GM19239 (cell line): ENCODE measurements at regions not wholly inside any gene's neighbourhood (a gene's known extent, or its start where the extent isn't known, plus 50 kb on each side); places are given as distances from the start of the nearest gene placed in this dataset.
"Not testable (repeated sequence)": the region's sequence is repeated elsewhere in the genome, so short reads cannot be mapped to it uniquely, and the experiment has no call there.

Experiments
- DNase-seq: peaks from one replicate; pipeline ENCODE4 v3.0.0; 2011; ENCODE audit warnings: low spot score; ENCODE audit not compliant: insufficient read length
- FAIRE-seq: peaks from 2 replicates; lab custom pipeline; 2011; peaks lifted over from hg19 to GRCh38; lab: Jason Lieb, UNC

DNA sequence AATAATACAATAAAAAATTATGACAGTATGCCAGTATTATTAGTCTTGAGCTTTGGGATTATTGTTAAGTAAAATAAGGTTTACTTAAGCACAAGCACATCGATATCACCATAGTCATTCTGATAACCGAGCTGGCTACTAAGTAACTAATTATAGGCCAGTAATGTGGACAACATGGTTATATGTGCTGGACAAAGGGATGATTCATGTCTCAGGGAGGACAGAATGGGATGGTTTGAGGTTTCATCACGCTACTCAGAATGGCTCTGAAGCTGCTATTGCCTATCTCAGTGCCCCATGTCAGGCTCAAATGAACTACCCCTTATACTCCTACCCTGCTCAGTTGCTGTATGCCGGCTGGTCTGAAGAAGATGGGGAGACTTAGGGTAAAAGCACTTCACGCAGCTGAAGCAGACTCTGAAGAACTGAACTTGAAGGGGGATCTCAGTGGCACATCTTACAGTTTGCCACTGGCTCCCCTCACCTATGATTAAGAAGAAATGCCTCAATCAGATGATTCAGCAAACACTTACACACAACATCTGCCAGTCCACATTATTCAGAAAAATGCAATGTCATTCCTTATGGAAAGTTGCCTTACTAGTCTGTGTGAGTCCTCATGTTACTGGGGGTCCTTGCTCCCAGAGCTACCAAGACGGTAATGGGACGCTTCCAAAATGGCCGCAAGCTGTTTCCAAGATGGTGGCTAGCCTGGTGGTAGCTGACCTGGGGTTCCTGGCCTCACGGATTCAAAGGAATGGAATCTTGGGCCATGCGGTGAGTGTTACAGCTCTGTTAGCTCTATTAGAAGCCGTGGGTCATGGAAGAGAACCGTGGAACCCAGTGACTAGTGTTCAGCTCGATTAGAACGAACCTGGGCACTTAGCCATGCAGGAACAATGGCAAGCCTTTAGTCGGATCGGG, 1098.6 kb downstream of the TAF11L14 start:
- DNase-seq (no peak), FAIRE-seq (no peak)

DNA sequence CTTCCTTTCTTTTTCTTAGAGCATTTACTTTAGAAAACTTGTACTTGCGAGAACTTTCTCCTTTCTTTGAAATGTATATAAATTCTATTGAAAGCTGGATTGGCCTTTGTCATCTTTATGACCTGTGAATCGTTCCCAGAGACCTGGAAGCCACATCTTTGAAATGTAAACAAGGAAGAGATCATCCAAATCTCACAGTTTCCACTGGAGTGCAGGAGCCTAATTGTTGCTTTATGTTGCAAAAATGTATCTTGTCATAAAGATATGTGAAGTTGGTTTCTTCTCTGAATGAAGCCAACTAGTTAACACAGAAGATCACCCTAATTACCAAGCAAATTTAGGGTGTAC, 1101.8 kb downstream of the TAF11L14 start:
- FAIRE-seq: no peak
- no peak for DNase-seq

DNA sequence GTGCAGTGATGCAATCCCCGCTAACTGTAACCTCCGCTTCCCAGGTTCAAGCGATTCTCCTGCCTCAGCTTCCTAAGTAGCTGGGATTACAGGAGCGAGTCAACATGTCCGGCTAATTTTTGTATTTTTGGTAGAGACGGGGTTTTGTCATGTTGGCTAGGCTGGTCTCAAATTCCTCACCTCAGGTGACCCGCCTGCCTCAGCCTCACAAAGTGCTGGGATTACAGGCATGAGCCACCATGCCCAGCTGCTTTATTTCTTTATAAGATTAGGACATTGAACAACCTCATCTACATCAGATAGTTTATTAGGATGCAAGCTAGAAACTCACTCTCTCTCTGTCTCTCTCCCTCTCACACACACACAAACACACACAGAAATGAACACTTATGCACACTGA, 1102.5 kb downstream of the TAF11L14 start:
- not testable (repeated sequence) for FAIRE-seq, DNase-seq

DNA sequence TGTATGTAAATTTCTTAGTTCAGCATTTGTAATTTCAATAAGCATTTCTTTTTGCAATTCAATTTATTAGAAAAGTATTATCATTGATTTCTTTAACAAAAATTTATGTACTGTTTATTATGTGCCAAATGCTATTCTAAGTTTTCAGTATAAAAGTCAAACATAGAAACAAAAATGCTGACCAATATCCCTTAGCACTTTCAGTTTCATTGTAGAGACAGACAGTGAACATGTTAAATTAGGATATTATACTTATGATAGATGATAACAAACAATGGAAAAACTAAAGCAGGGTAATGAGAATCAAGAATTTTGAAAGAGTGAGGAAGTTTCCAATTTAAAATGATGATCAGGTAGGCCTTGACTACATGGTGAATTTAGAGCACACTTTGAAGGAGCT, 1106.0 kb downstream of the TAF11L14 start:
- peak; percentile 85 for FAIRE-seq
- DNase-seq: no peak

DNA sequence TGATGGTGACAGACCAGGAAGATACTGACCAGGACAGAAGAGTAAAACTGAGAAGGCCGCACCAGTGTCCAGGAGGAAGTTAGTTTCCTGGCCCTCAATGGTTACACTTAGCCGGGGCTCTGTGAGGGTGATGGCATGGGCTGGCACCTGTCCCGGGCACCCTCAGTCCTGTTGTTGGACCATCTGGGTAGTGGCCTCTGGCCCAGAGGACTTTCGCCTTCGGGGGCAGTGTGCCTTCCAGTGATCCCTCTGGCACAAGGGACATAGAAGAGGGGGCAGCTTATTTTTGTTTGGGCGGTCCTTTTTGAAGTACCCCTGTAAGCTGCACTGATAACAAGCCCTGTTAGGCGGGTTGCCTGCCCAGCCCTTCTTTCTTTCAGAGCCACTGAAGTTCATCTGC, 1108.6 kb downstream of the TAF11L14 start:
- no peak for FAIRE-seq
- no peak for DNase-seq

DNA sequence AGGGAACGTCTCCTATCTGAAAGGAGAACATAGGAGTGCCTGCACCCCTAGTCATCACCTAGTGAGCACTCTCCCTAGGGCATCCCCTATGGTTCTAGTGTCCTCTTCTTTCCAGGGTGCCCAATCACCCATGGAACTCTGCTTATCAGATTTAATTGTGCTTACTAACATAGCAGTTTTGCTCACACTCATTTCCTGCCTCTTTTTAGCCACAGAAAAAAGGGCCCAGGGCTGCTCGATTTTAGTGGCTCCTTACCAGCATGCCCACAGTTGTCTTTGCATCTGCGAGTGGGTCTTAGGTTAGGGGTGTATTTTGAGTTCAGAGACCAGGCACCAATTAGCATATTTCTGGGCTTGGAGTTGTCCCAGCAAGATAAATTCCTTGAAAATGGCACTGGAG, 1110.2 kb downstream of the TAF11L14 start:
- DNase-seq (no peak), FAIRE-seq (peak; percentile 73)

DNA sequence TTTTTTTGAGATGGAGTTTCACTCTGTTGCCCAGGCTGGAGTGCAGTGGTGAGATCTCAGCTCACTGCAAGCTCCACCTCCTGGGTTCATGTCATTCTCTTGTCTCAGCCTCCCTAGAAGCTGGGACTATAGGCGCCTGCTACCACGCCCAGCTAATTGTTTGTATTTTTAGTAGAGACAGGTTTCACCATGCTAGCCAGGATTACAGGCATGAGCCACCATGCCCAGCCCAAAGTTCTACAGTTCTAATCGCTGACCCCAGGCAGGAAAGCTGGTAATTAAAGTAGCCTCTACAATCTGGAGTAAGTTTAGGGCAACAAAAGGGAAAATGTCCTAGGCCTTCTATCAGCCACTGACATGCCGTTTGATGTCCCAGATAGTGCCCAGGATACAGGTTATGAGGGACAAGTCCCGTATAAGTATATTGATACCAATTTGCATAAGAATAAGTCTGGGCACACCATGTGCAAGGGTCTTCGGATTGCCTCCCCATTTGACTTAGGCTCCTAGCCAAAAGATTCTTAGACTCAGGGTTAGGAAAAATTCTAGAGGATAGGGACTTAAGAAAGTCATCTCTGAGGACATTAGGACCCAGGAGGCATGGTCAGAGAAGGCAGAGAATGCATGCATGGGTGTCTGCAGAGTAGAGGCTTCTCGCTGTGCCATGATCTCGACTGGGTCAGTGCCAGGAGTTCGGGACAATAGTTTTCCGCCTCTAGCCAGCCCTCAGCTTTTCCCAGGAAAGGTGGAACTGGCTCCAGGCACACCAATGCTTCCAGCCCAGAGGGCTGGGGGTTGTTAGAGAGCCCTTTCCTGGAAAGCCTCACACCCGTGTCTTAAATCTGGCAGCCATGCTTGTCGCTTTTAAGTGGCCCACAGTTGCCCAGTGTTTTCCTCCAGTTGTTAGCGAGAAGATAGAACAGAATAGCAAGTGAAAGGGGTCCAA, 1111.1 kb downstream of the TAF11L14 start:
- no peak for FAIRE-seq
- no peak for DNase-seq

DNA sequence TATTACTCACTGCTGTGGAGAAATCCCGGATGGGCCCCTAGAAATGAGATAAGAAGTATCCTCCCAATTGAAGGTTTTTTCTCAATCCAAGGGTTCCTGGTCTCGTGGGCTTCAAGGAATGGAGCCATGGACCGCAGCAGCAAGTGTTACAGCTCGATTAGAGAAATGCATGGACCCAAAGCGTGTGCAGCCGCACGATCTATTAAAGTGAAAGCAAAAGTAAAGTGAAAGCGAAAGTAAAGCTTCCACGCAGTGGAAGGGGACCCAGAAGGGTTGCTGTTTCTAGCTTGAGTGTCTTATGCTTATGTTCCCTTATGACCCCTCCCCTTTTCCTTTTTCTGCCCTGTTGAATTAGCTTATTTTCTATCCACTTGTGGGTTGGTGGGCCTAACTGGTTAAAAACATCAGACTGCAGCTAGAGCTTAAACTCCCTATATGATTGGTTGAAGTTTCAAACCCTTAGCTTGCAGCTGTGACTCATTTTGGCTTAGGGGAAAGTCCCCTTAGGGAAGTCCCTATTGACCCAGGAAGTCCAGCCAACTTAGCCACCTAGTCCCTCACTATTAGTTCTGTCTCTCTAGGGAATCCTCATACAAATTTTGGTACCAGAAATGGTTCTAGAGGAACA, 1111.8 kb downstream of the TAF11L14 start:
- DNase-seq: peak; percentile 7
- FAIRE-seq: peak; percentile 93

DNA sequence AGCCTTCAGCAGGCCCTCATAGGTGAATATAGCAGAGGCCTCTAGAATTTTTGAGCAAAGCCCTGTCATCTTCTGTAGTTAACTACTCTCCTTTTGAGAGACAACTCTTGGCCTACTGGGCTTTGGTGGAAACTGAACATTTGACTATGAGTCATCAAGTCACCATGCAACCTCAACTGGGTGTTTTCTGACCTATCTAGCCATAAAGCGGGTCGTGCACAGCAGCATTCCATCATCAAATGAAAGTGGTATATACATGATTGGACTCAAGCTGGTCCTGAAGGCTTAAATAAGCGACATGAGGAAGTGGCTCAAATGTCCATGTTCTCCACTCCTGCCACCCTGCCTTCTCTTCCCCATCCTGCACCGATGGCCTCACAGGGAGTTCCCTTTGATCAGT, 1115.5 kb downstream of the TAF11L14 start:
- FAIRE-seq (no peak), DNase-seq (no peak)

DNA sequence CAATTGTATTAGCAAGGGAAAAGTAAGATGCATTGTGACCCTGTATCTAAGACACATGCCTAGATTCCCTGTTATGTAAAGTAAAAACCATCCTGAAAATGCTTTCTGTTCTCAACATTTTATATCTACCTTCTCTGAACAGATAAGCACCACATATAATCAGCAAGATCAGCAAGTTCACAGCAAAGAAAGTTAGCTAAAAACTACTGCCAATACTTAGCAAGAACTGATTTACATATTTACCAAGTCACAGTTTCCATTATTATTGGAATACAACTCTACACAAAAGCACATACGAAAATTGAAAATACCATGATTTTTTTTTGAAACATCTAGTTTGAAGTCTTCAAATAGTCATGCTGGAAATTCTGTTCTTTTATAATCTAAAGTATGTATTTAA, 1118.1 kb downstream of the TAF11L14 start:
- FAIRE-seq (peak; percentile 75), DNase-seq (no peak)

DNA sequence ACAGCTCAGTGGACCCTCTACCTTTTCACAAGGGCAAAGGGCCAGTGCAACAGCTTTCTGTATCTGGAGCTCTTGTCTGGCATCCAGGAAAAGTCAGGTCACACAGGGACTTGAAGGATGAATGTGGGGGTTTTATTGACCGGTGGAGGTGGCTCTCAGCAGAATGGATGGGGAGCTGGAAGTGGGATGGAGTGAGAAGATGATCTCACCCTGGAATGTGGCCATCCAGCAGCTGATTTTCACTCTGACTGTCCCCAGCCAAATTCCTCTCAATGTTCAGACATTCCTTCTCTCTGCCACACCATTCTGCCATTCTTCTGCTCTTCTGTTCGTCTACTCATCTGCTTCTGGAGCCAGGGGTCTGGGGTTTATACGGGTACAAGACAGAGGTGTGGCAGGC, 1119.9 kb downstream of the TAF11L14 start:
- FAIRE-seq (no peak), DNase-seq (no peak)

DNA sequence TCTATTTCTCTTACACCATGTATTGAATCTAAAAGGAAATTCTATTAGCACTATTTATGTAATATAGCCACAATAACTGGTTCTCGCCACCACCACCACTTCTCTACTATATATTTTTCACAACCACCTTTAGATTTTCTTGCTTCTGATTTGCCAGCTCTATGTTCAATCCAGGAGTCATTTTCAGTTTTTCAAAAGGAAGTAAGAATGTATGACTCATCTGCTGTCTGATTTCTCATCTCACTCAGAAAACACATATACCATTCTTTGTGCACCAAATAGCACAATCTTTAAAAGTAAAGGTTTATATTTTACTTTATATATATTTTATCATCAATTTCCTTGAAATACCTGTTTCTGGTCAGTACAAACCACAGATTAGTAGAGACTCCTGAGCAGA, 1127.5 kb downstream of the TAF11L14 start:
- no peak for FAIRE-seq
- no peak for DNase-seq

DNA sequence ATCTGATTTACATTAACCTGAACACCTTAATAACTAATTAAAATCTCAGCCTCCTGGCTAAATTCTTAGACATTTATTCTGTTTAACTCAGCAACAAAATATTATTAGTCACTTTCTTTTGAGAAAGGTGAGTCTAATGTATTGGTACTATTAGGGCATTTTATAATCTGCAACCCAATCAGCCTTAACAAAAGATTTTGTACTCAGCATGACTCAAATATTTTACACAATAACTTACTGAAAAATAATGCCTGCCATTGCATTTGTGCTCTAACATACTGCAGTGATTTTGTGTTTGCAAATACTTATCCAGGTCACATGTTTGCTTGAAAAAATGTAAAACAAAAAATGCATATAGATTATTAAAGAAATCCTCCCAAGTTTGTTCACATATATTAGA, 1129.9 kb downstream of the TAF11L14 start:
- DNase-seq (no peak), FAIRE-seq (no peak)

DNA sequence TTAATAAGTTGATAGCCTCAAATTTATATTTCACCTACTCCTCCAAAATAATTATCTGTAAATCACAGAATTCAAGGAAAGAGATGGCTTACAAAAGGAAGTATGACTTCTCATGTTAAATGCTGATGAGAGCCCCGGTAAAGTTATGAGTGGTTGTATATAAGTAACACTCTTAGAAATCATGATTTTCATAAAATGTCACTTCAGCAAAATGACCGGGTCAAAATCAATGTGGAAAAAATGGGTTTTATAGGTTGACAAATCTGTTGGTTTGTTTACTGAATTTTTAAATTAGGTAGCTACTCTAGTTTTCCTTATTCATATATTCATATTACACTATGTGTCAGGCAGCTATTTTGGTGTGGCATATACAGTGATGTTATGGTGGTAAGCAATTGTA, 1131.0 kb downstream of the TAF11L14 start:
- FAIRE-seq (no peak), DNase-seq (no peak)

DNA sequence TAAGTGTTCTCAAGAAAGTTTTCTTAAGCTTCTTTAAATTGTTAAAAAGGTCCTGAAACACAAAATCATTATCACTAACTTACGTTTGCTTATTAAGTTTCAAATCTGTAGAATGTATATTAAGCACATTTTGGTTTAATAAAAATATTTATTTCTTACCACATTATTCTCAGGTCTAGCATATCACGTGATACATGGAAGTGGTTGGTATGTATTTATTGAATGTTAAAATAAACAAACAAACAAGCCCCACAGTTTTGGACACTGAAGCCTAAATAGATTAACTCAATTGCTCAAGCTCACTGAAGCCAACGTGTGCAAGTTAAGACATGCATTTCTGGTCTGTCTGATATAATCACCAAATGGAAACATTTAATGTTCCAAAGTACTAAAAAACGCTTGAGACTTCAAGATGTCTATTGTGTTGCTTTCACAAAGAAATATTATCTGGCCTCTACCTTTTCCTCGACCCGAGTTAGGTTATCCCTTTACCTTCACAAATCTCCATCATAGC, 1136.9 kb downstream of the TAF11L14 start:
- DNase-seq: no peak
- FAIRE-seq: no peak

DNA sequence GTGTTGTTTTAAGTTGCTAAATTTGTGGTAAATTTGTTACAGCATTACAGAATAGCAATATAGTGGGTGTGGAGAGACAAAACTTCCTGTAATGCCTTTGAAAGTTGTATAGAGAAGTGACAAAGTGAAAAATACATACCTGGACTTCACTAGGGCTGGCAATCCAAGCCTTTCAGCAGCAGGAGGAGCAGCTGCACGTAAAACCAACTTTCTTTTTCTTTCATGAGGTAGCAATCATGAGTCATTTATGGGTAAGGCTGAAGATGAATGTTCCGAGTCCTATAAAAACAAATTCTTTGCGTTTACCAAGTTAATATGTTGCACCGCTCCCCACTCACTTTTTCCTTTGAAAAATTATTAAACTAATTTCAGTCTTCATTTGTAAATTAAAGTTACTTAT, 1138.2 kb downstream of the TAF11L14 start:
- DNase-seq: no peak
- FAIRE-seq: no peak

DNA sequence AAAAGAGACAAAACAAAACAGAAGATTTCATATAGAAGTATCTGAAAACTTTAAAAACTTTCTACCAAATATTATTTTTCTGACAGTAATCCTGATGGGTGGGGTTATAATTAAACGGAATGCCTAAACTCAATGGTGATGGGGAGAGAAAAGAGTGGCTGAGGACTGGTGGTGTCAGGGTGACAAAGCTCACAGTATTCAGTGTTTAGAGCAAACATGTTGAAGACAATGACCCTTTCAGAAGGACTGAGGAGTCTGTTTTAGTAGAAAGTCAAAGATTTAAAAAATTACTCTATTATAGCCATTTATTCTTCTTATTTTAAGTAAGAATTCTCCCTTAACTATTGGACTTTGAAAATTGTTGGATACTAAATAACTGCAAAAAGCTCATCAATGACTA, 1144.0 kb downstream of the TAF11L14 start:
- FAIRE-seq (no peak), DNase-seq (no peak)

DNA sequence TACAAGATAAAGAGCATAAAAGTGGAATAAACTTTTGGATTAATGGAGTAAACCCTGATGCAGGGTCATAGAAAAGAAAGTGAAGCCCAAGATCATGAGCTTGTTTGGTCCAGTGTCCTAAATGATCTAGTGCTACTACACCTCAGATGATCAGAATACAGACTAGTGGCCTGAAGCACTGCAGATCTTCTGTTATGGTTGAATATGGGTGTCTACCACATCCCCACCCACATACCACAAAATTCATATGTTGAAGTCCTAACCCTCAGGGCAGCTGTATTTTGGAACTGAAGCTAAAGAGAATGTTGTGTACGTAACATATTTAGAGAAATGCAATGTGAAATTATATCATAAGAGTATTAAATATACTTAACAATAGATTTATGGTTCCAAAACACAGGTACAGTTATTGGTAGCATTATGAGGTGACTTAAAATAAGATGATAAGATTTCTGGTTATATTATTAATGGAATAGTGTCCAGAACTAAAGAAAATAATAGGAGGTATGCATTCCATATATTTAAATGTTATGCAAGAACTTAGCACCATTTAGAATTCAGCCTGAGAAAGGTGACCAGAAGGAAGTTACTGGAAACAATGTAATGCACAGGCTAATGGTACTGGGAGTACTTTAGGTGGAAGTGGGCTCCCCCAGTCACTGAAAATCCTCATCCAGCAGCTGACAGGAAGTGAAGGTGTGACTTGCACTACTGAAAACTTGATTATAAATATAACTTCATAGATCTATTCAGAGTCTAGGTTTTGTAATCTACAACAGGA, 1155.1 kb downstream of the TAF11L14 start:
- FAIRE-seq (no peak), DNase-seq (no peak)

DNA sequence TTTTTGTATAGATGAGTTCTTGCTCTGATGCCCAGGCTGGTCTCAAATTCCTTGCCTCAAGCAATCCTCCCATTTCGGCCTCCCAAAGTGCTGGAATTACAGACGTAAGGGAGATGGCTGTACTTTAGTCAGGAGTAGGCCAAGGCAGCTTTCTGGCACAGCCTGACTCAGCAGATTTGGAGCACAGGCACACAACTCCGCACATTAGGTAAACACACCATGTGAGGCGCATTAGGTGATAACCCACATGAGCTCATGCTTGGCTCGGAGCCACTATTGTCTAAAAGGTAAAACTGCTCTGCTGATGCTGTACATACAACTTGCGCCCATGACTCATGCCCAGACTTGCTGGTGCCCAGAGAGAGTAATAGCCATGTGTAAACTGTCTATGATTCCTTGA, 1157.9 kb downstream of the TAF11L14 start:
- no peak for DNase-seq
- FAIRE-seq: no peak

DNA sequence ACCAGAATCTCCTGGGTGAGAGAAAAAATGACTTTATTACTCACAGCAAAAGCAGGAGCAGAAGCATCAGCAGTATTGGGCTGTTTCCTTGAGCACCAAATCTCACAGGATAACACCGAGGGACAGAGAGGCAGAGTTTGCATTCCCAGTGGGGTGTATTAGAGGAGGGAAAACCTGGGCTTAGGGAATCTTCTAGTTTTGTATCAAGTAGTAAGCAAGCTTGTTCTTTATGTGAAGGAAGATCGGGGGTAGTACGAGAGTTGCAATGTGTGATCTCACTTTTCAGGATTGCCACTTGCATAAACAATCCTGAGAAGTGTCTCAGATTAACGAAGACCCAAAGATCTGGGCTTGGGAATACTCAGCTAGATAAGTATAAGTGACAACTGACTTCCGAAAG, 1163.0 kb downstream of the TAF11L14 start:
- FAIRE-seq (no peak), DNase-seq (no peak)
